ENCODE measurements at regions not wholly inside any gene's neighbourhood (a gene's known extent, or its start where the extent isn't known, plus 50 kb on each side); places are given as distances from the start of the nearest gene placed in this dataset.

DNA sequence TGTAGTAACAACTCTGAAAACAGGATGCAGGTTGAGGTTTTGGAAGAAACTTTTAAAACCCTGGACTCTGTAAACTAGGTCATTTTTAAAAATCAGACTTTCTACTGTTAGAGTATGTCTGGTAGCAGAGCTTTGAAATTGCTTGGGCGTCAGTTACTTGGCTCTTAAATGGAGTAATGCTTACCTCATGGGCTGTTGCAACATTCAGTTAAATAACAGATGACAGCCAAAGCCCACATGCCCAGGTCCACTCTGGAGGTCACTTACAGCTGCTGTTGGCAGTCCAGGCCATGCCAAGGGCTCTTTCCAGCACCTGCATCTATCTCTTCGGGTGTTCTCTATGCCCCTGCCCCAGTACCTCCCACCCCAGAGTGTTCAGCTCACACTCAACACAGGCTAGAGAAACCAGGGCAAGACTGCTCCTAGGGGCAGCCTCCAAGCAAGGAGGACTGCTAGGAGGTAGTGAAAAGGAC is 96.4 kb downstream of the BANF2 start:
- TF ChIP-seq PPARA (CRISPR knock-in tag; IDR thresholded peaks at IDR 0.05; ENCODE audit: borderline replicate concordance) (no peak), TOX (CRISPR knock-in tag; IDR thresholded peaks at IDR 0.05; ENCODE audit: borderline replicate concordance) (no peak), SNAI2 (CRISPR knock-in tag; IDR thresholded peaks at IDR 0.05) (no peak), BACH2 (CRISPR knock-in tag; IDR thresholded peaks at IDR 0.05; ENCODE audit: borderline replicate concordance) (no peak), ARNTL (CRISPR knock-in tag; IDR thresholded peaks at IDR 0.05; ENCODE audit: borderline replicate concordance, low read depth) (no peak), ZNF70 (CRISPR knock-in tag; IDR thresholded peaks at IDR 0.05) (no peak)
- TF ChIP-seq, protein P1, sequence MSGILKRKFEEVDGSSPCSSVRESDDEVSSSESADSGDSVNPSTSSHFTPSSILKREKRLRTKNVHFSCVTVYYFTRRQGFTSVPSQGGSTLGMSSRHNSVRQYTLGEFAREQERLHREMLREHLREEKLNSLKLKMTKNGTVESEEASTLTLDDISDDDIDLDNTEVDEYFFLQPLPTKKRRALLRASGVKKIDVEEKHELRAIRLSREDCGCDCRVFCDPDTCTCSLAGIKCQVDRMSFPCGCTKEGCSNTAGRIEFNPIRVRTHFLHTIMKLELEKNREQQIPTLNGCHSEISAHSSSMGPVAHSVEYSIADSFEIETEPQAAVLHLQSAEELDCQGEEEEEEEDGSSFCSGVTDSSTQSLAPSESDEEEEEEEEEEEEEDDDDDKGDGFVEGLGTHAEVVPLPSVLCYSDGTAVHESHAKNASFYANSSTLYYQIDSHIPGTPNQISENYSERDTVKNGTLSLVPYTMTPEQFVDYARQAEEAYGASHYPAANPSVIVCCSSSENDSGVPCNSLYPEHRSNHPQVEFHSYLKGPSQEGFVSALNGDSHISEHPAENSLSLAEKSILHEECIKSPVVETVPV (CRISPR knock-in tag; IDR thresholded peaks at IDR 0.05), result no peak
- TF ChIP-seq, protein P2, sequence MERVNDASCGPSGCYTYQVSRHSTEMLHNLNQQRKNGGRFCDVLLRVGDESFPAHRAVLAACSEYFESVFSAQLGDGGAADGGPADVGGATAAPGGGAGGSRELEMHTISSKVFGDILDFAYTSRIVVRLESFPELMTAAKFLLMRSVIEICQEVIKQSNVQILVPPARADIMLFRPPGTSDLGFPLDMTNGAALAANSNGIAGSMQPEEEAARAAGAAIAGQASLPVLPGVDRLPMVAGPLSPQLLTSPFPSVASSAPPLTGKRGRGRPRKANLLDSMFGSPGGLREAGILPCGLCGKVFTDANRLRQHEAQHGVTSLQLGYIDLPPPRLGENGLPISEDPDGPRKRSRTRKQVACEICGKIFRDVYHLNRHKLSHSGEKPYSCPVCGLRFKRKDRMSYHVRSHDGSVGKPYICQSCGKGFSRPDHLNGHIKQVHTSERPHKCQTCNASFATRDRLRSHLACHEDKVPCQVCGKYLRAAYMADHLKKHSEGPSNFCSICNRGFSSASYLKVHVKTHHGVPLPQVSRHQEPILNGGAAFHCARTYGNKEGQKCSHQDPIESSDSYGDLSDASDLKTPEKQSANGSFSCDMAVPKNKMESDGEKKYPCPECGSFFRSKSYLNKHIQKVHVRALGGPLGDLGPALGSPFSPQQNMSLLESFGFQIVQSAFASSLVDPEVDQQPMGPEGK (CRISPR knock-in tag; IDR thresholded peaks at IDR 0.05; ENCODE audit: borderline replicate concordance), result no peak
- TF ChIP-seq, protein P3, sequence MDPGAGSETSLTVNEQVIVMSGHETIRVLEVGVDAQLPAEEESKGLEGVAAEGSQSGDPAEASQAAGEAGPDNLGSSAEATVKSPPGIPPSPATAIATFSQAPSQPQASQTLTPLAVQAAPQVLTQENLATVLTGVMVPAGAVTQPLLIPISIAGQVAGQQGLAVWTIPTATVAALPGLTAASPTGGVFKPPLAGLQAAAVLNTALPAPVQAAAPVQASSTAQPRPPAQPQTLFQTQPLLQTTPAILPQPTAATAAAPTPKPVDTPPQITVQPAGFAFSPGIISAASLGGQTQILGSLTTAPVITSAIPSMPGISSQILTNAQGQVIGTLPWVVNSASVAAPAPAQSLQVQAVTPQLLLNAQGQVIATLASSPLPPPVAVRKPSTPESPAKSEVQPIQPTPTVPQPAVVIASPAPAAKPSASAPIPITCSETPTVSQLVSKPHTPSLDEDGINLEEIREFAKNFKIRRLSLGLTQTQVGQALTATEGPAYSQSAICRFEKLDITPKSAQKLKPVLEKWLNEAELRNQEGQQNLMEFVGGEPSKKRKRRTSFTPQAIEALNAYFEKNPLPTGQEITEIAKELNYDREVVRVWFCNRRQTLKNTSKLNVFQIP (CRISPR knock-in tag; IDR thresholded peaks at IDR 0.05; ENCODE audit: borderline replicate concordance, low read depth), result no peak

All from SK-N-SH treated with all-trans-retinoic acid at 6 μM for 48 hours (cell line).